ENCODE measurements at regions not wholly inside any gene's neighbourhood (a gene's known extent, or its start where the extent isn't known, plus 50 kb on each side); places are given as distances from the start of the nearest gene placed in this dataset.

DNA sequence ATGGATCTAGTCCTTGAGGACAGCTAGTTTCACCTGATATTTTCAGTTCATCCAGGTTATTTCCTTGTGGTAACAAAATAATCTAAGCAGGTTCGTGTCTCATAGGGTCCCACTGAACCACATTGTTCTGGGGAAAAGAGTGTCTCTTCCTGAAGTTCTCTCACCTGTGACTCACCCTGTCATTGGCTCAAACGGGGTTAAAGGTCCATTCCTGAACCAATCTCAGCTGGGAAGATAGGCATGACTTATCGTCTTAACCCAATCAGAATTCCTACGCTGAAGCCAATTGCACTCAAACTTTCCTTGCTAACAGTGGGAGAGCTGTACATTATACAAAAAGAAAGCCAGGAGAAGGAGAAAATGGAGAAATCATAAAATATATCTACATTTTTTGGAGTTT lies 475.8 kb downstream of the TOX3 start:
- Histone ChIP-seq H3K36me3 (replicated peaks in 1 of 2; ENCODE audit: control insufficient read depth in 1 of 2, insufficient read depth in 2 of 2, low read length in 2 of 2) (no peaks in the 10 kb centered on the region), H3K9me3 (ENCODE audit: low read length) (no peaks in the 10 kb centered on the region), H3K27ac (ENCODE audit: extremely low read length, insufficient read depth, low read length) (no peak overlapping the region), H3K9ac (ENCODE audit: insufficient read depth, low read depth, low read length) (no peak overlapping the region), H3K4me3 (replicated peaks in 1 of 3; ENCODE audit: insufficient read depth in 1 of 3, low read depth in 2 of 3, low read length in 3 of 3) (no peak overlapping the region), H3K79me2 (ENCODE audit: insufficient read depth, low read length) (no peaks in the 10 kb centered on the region), H2AFZ (ENCODE audit: low read length) (no peak overlapping the region), H3K4me1 (ENCODE audit: insufficient read depth, low read length) (no peaks in the 10 kb centered on the region), H3K4me2 (ENCODE audit: low read depth, low read length) (no peak overlapping the region), H3K27me3 (ENCODE audit: control insufficient read depth in 1 of 2, insufficient read depth in 2 of 2, low read length in 2 of 2) (no peaks in the 10 kb centered on the region), H4K20me1 (ENCODE audit: insufficient read depth, low read length) (no peaks in the 10 kb centered on the region)
- in situ Hi-C loops (cut with HindIII; ENCODE audit: extremely low pct_ligation_motif_present, low pct_unique_long_range_greater_than_20kb) (loop anchor here (5.0 kb wide), 1 partner anchor 791 kb away; no protein-coding TSS in a partner anchor), intact Hi-C loops (cut with micrococcal nuclease; ENCODE audit: unreplicated experiment) (no loop called here)
- DNase-seq (ENCODE audit: low spot score) (no peak), FAIRE-seq (no peak), ATAC-seq (no peak)
- ChIA-PET CTCF (ENCODE audit: low intra/inter-chr PET ratio, low total read pairs) (interaction anchor here (5.1 to 5.7 kb wide), 2 partner anchors 841 to 952 kb away, joined by 32 to 53 read pairs; no protein-coding TSS in a partner anchor), POLR2A (no interaction called here)
- BruUV-seq (replicated peaks), result no TSS peak
- TF ChIP-seq NFATC3 (CRISPR knock-in tag; IDR thresholded peaks at IDR 0.05), result no peak
- no peak for TF ChIP-seq SMARCE1 (IDR thresholded peaks at IDR 0.05; ENCODE audit: borderline replicate concordance)
- TF ChIP-seq ZSCAN25 (CRISPR knock-in tag; IDR thresholded peaks at IDR 0.05), result no peak
- no peak for TF ChIP-seq KDM2A (CRISPR knock-in tag; IDR thresholded peaks at IDR 0.05; ENCODE audit: borderline replicate concordance, low read depth)
- TF ChIP-seq ARID2 (CRISPR knock-in tag; IDR thresholded peaks at IDR 0.05; ENCODE audit: borderline replicate concordance), result no peak
- TF ChIP-seq HDAC6 (IDR thresholded peaks at IDR 0.05; ENCODE audit: low read depth, low read length), result no peak
- TF ChIP-seq, protein P1, sequence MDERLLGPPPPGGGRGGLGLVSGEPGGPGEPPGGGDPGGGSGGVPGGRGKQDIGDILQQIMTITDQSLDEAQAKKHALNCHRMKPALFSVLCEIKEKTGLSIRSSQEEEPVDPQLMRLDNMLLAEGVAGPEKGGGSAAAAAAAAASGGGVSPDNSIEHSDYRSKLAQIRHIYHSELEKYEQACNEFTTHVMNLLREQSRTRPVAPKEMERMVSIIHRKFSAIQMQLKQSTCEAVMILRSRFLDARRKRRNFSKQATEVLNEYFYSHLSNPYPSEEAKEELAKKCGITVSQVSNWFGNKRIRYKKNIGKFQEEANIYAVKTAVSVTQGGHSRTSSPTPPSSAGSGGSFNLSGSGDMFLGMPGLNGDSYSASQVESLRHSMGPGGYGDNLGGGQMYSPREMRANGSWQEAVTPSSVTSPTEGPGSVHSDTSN (CRISPR knock-in tag; IDR thresholded peaks at IDR 0.05), result no peak
- no peak for TF ChIP-seq HHEX (CRISPR knock-in tag; IDR thresholded peaks at IDR 0.05)
- TF ChIP-seq, protein P2, sequence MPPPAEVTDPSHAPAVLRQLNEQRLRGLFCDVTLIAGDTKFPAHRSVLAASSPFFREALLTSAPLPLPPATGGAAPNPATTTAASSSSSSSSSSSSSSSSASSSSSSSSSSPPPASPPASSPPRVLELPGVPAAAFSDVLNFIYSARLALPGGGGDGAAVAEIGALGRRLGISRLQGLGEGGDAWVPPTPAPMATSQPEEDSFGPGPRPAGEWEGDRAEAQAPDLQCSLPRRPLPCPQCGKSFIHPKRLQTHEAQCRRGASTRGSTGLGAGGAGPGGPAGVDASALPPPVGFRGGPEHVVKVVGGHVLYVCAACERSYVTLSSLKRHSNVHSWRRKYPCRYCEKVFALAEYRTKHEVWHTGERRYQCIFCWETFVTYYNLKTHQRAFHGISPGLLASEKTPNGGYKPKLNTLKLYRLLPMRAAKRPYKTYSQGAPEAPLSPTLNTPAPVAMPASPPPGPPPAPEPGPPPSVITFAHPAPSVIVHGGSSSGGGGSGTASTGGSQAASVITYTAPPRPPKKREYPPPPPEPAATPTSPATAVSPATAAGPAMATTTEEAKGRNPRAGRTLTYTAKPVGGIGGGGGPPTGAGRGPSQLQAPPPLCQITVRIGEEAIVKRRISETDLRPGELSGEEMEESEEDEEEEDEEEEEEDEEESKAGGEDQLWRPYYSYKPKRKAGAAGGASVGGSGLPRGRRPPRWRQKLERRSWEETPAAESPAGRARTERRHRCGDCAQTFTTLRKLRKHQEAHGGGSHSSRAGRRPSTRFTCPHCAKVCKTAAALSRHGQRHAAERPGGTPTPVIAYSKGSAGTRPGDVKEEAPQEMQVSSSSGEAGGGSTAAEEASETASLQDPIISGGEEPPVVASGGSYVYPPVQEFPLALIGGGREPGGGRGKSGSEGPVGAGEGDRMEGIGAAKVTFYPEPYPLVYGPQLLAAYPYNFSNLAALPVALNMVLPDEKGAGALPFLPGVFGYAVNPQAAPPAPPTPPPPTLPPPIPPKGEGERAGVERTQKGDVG (CRISPR knock-in tag; IDR thresholded peaks at IDR 0.05; ENCODE audit: borderline replicate concordance), result no peak
- TF ChIP-seq ZNF24 (IDR thresholded peaks at IDR 0.05), result no peak
- no peak for TF ChIP-seq ZNF317 (CRISPR knock-in tag; IDR thresholded peaks at IDR 0.05)
- TF ChIP-seq, protein P3, sequence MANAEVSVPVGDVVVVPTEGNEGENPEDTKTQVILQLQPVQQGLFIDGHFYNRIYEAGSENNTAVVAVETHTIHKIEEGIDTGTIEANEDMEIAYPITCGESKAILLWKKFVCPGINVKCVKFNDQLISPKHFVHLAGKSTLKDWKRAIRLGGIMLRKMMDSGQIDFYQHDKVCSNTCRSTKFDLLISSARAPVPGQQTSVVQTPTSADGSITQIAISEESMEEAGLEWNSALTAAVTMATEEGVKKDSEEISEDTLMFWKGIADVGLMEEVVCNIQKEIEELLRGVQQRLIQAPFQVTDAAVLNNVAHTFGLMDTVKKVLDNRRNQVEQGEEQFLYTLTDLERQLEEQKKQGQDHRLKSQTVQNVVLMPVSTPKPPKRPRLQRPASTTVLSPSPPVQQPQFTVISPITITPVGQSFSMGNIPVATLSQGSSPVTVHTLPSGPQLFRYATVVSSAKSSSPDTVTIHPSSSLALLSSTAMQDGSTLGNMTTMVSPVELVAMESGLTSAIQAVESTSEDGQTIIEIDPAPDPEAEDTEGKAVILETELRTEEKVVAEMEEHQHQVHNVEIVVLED (CRISPR knock-in tag; IDR thresholded peaks at IDR 0.05; ENCODE audit: borderline replicate concordance), result no peak
- TF ChIP-seq ELF1 (CRISPR knock-in tag; IDR thresholded peaks at IDR 0.05), result no peak
- no peak for TF ChIP-seq EEA1 (CRISPR knock-in tag; IDR thresholded peaks at IDR 0.05; ENCODE audit: borderline replicate concordance)
- 43% methylated on average over 4 of the region's 4 CpGs for WGBS (ENCODE audit: low lambda C conversion rate)
